NCI-H1417 treated with DMSO at 0.1 percent for 48 hours (cell line): ENCODE measurements at regions not wholly inside any gene's neighbourhood (a gene's known extent, or its start where the extent isn't known, plus 50 kb on each side); places are given as distances from the start of the nearest gene placed in this dataset.

Experiments
- DNase-seq: peaks from one replicate; lab custom pipeline; 2025; lab: John Stamatoyannopoulos, UW

- DNase-seq, result no peak
These were observed 235.8 kb upstream of the NLRP1 start for GRCh38 chr17:5819921-5820685.

GRCh38 chr17:5820721-5821456 lies 236.6 kb upstream of the NLRP1 start:
- no peak for DNase-seq

GRCh38 chr17:5821803-5822202 lies 237.5 kb upstream of the NLRP1 start:
- DNase-seq, result no peak

GRCh38 chr17:5822281-5823060 lies 238.2 kb upstream of the NLRP1 start:
- no peak for DNase-seq

GRCh38 chr17:5823219-5823618 lies 238.9 kb upstream of the NLRP1 start:
- no peak for DNase-seq

- DNase-seq, result no peak
These were observed 241.5 kb upstream of the NLRP1 start for GRCh38 chr17:5825717-5826330.

- DNase-seq, result no peak
These were observed 242.1 kb upstream of the NLRP1 start for GRCh38 chr17:5826384-5826783.

- no peak for DNase-seq
These were observed 239.3 kb upstream of the WSCD1 start for GRCh38 chr17:5830921-5831320.

GRCh38 chr17:5832886-5833285 lies 237.3 kb upstream of the WSCD1 start:
- DNase-seq, result no peak

GRCh38 chr17:5837055-5837491 lies 233.1 kb upstream of the WSCD1 start:
- DNase-seq, result no peak

GRCh38 chr17:5838661-5839300 lies 231.4 kb upstream of the WSCD1 start:
- DNase-seq, result no peak

- no peak for DNase-seq
These were observed 229.2 kb upstream of the WSCD1 start for GRCh38 chr17:5840811-5841446.

- no peak for DNase-seq
These were observed 228.3 kb upstream of the WSCD1 start for GRCh38 chr17:5841862-5842261.

GRCh38 chr17:5843366-5844026 lies 226.7 kb upstream of the WSCD1 start:
- no peak for DNase-seq

- DNase-seq, result no peak
These were observed 224.2 kb upstream of the WSCD1 start for GRCh38 chr17:5846001-5846400.

GRCh38 chr17:5854871-5855554 lies 215.2 kb upstream of the WSCD1 start:
- no peak for DNase-seq

- no peak for DNase-seq
These were observed 208.9 kb upstream of the WSCD1 start for GRCh38 chr17:5861246-5861645.

GRCh38 chr17:5861854-5862253 lies 208.3 kb upstream of the WSCD1 start:
- no peak for DNase-seq

GRCh38 chr17:5862395-5862794 lies 207.8 kb upstream of the WSCD1 start:
- DNase-seq, result no peak
